Stimulated activated naive CD8-positive, alpha-beta T cell treated with anti-CD3 and anti-CD28 coated beads, Interleukin-15, amount 100 ng/mL, for 72 hours (primary cell): ENCODE measurements at regions not wholly inside any gene's neighbourhood (a gene's known extent, or its start where the extent isn't known, plus 50 kb on each side); places are given as distances from the start of the nearest gene placed in this dataset.
"Not testable (repeated sequence)": the region's sequence is repeated elsewhere in the genome, so short reads cannot be mapped to it uniquely, and the experiment has no call there.

ENCODE experiments used
- ATAC-seq: fragments of 150-1000 bp; cut with Tn5 transposase; 2 replicates; pipeline ENCODE4 v1.10.0; 2021; ENCODE audit warnings: mild to moderate bottlenecking, moderate library complexity
- DNase-seq, 2 donors: peaks; one replicate each; pipeline ENCODE4 v3.0.0; 2021 to 2022
- H3K27ac Mint-ChIP-seq, 2 donors: one replicate each; pipeline ENCODE4 v1.8.0; 2022; ENCODE audit warnings: mild to moderate bottlenecking in 2 of 2, mixed read lengths in 2 of 2, moderate library complexity in 2 of 2
- H3K27me3 Mint-ChIP-seq: one replicate; pipeline ENCODE4 v1.8.0; 2022; ENCODE audit warnings: mixed read lengths
- H3K4me1 Mint-ChIP-seq: one replicate; pipeline ENCODE4 v1.8.0; 2022; ENCODE audit warnings: mild to moderate bottlenecking, mixed read lengths
- H3K4me3 Mint-ChIP-seq, 2 donors: one replicate each; pipeline ENCODE4 v1.8.0; 2022; ENCODE audit warnings: mild to moderate bottlenecking in 2 of 2, mixed read lengths in 2 of 2, moderate library complexity in 1 of 2
- H3K9me3 Mint-ChIP-seq, 2 donors: one replicate each; pipeline ENCODE4 v1.8.0; 2022; ENCODE audit warnings: mixed read lengths in 2 of 2

DNA sequence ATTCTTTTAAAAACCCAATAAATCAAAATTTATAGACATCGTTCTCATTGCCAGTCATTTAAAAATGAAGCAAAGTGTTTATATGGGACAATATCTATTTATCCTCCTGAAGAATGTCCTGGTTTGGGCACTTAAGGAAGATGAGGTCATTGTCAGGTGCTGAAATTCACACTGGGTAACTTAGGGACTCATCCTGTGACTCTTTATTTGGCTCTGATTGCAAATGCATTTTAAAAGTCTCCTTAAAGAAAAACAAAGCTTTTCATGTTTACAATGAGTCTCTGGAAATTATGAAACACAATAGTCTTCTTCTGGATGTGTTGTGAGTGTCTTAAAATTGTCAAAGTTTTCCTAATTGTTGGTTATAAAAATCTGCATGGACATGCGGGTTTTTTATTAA lies 69.5 kb upstream of the GPR158 start:
- DNase-seq (no peak), ATAC-seq (no peak)
- no peaks in the 10 kb centered on the region for H3K4me1 Mint-ChIP-seq
- no peak overlapping the region for H3K27ac Mint-ChIP-seq
- peaks cover 30% of the 10 kb centered on the region for H3K27me3 Mint-ChIP-seq
- no peaks in the 10 kb centered on the region for H3K9me3 Mint-ChIP-seq
- H3K4me3 Mint-ChIP-seq = no peak overlapping the region

- no peaks in the 10 kb centered on the region for H3K4me1 Mint-ChIP-seq
- H3K27ac Mint-ChIP-seq = no peak overlapping the region
- no peak for ATAC-seq
- no peaks in the 10 kb centered on the region for H3K9me3 Mint-ChIP-seq
- H3K27me3 Mint-ChIP-seq = peaks cover 30% of the 10 kb centered on the region
- DNase-seq = no peak
- H3K4me3 Mint-ChIP-seq = no peak overlapping the region
These were observed 69.0 kb upstream of the GPR158 start for GRCh38 chr10:25105743-25106260.

DNA sequence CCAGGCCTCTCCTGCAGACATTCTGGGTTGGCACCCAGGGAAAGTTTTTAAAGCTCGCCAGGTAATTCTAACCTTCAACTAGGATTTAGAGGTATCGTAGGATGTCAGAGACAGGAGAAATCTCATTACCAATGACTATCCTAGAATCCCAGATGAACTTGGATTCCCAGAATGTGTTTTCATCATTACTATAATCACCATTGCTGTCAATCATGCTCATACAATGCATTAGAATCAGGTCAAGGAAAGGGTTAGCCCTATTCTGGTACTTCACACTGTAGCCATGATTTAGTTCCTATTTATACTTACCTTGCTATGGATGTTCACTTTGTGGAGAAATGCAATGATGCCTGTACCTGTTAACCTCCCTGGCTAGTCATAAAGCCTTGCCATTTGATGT lies 67.0 kb upstream of the GPR158 start:
- no peaks in the 10 kb centered on the region for H3K4me1 Mint-ChIP-seq
- no peak overlapping the region for H3K27ac Mint-ChIP-seq
- no peak overlapping the region for H3K4me3 Mint-ChIP-seq
- peaks cover 20% of the 10 kb centered on the region for H3K27me3 Mint-ChIP-seq
- ATAC-seq (no peak), DNase-seq (no peak)
- no peaks in the 10 kb centered on the region for H3K9me3 Mint-ChIP-seq

- DNase-seq, H3K27ac Mint-ChIP-seq, H3K9me3 Mint-ChIP-seq, ATAC-seq, H3K4me1 Mint-ChIP-seq, H3K4me3 Mint-ChIP-seq: not testable (repeated sequence)
- H3K27me3 Mint-ChIP-seq = peaks cover 27% of the 10 kb centered on the region
These were observed 64.9 kb upstream of the GPR158 start for GRCh38 chr10:25109896-25110295.

GRCh38 chr10:25112016-25112415 lies 62.8 kb upstream of the GPR158 start:
- ATAC-seq (no peak), DNase-seq (no peak)
- Mint-ChIP-seq H3K4me1 (peaks cover 5% of the 10 kb centered on the region), H3K4me3 (no peak overlapping the region), H3K27ac (no peak overlapping the region), H3K9me3 (no peaks in the 10 kb centered on the region), H3K27me3 (peaks cover 27% of the 10 kb centered on the region)

- Mint-ChIP-seq H3K4me3 (no peak overlapping the region), H3K27me3 (peaks cover 27% of the 10 kb centered on the region), H3K4me1 (peaks cover 5% of the 10 kb centered on the region), H3K9me3 (no peaks in the 10 kb centered on the region), H3K27ac (no peak overlapping the region)
- DNase-seq (peak; percentile 38 to 41), ATAC-seq (peak; percentile 82)
These were observed 61.4 kb upstream of the GPR158 start for GRCh38 chr10:25113191-25114035.

- Mint-ChIP-seq H3K27ac (no peak overlapping the region), H3K9me3 (no peaks in the 10 kb centered on the region), H3K4me3 (no peak overlapping the region), H3K27me3 (peaks cover 25% of the 10 kb centered on the region), H3K4me1 (peaks cover 5% of the 10 kb centered on the region)
- ATAC-seq = no peak
- no peak for DNase-seq
These were observed 60.8 kb upstream of the GPR158 start for GRCh38 chr10:25114036-25114411.

GRCh38 chr10:25117757-25118156 lies 57.0 kb upstream of the GPR158 start:
- Mint-ChIP-seq H3K27me3 (peaks cover 13% of the 10 kb centered on the region), H3K4me1 (peaks cover 5% of the 10 kb centered on the region), H3K4me3 (no peak overlapping the region), H3K9me3 (no peaks in the 10 kb centered on the region), H3K27ac (no peak overlapping the region)
- DNase-seq (no peak), ATAC-seq (no peak)

DNA sequence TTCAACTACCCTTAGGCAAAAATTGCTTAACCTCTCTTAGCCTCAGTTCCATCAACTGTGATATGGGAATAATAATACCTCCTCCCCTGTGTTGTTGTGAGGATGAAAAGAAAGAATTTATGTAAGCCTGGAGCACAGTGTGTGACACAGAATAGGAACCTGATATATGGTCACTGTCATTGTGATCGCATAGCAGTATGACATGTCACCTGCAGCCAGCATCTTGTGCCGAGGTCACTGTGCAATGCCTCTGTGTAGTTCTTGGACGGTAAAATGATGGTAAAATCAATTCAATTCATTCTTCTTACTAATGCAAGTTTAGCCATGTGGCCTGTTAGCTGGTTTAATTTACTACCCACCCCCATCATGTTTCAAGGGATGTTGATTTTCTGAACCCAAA lies 54.6 kb upstream of the GPR158 start:
- Mint-ChIP-seq H3K4me1 (no peaks in the 10 kb centered on the region), H3K9me3 (peaks cover 0 to 11% of the 10 kb centered on the region in 2 donors), H3K27ac (no peak overlapping the region), H3K4me3 (no peak overlapping the region), H3K27me3 (no peaks in the 10 kb centered on the region)
- no peak for DNase-seq
- ATAC-seq = no peak
